LNCAP (cell line): ENCODE measurements at regions not wholly inside any gene's neighbourhood (a gene's known extent, or its start where the extent isn't known, plus 50 kb on each side); places are given as distances from the start of the nearest gene placed in this dataset.

ENCODE experiments used
- TF ChIP-seq, protein P1 (sequence below): fragments of 450-650 bp; IDR thresholded peaks from 2 replicates; pipeline ENCODE4 v1.5.1; 2017; ENCODE audit warnings: mild to moderate bottlenecking

DNA sequence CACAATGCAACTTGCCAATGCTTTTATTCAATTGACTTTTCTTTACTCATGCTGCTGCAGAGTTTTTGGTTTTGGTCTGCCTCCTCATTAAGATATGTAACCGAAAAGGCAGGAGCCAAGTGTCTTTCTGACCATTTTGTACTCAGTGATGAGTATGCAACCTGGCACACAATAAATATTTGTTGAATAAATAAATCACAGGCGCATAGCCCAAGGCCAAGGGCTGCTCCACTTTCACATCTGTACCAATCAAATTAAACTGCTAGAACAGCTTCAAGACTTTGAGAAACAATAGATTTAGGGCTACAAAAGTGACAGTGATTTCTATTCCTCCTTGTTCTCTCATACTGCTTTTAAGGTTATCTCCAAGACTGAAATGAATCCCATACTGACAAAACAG is 828.2 kb downstream of the RNF144A start:
- TF ChIP-seq, protein P1, sequence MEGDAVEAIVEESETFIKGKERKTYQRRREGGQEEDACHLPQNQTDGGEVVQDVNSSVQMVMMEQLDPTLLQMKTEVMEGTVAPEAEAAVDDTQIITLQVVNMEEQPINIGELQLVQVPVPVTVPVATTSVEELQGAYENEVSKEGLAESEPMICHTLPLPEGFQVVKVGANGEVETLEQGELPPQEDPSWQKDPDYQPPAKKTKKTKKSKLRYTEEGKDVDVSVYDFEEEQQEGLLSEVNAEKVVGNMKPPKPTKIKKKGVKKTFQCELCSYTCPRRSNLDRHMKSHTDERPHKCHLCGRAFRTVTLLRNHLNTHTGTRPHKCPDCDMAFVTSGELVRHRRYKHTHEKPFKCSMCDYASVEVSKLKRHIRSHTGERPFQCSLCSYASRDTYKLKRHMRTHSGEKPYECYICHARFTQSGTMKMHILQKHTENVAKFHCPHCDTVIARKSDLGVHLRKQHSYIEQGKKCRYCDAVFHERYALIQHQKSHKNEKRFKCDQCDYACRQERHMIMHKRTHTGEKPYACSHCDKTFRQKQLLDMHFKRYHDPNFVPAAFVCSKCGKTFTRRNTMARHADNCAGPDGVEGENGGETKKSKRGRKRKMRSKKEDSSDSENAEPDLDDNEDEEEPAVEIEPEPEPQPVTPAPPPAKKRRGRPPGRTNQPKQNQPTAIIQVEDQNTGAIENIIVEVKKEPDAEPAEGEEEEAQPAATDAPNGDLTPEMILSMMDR = no peak

DNA sequence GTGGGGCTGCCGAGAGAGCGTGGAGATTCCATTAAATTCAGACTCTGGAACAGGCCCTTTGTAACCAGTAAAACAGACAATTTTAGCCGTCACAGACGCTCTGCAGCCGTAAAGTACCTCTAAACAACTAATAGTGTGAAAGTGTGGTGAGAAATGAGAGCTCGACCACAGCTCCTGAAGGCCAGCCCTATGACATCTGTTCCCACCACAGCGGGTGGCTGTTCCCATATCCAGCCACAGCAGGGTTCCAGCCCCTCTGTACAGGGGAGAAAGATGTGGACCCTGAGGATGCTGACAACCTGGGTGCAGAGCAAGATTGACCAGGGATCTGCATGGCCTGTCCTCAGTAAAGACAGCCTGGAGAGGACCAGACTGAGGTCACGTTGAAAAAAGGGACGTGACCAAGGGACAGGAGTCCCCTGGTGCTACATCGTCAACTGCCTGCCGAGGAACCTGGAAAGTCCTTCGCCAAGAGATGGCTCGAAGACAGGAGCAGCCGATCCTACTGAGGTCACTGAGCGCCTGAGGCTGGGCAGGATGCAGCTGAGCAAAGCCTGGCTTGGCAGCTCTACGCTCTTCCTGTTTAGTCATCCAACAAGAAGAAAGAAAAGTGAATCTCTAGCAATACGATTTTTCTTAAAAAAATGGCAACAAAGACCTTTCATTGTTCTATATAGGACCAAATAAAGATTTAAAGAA is 831.7 kb downstream of the RNF144A start:
- TF ChIP-seq, protein P1 = no peak

DNA sequence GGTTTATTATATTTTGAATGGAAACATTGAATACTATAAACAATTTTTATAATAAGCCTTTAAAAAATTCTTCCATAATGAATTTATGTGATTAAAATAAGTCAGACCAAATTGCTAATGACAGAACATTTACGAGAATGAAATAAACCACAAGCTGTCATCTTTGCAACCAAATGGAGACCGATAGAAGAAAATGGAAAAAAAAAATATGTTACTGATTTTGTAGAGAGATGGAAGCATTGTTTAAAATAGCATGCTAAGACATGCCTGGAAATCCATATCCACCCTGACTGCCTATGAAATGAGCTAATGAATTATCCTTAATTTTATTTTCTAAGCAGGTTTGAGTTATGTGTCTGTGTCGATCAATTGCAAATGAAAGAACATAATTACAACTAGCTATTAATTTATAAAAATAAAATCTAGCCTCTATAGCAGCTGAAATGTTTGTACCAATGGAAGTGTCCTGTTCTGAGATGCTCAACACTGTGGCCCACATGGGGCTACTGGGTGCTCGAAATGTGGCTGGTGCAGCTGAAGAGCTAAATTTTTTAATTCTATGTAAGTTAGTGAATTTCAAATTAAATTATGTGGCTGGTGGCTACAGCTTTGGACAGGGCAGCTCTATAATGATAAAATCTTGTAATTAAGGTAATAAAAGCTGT is 832.8 kb downstream of the RNF144A start:
- TF ChIP-seq, protein P1 = no peak

DNA sequence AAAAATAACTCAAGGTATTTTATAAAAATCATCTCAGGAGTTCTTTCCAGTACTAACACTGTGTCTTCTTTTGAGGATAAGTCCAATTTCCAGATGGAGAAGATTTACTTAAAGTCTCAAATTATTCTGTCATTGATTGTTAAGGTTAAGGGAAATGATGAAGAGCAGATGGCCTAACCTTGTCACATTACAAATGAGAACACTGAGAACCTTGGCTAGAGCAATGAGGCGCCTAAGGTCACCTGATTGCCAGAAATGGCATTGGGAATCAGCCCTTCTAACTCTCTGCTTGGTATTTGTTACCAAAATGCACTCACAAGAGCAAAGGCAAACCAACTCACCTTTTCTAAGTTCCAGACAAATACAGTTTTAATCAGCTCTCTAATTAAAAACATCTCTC is 835.1 kb downstream of the RNF144A start:
- TF ChIP-seq, protein P1 = no peak

DNA sequence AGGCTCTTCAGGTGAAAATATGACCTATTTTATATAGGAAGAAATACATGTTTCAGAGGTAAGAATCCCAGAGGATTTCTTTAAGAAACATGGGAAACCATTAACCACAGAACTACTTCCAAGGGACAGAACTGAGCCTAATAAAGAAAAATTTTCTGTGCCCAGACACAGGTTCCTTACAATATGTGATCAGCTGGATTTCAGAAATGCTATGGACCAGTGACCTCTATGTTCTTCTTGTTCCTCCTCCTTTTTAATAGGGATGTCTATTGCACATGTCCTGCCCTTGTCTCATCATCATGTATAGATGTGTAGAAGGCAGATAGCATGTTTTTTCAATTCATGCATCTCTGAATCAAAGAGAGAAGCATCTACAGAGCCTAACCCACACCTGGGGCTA is 836.6 kb downstream of the RNF144A start:
- TF ChIP-seq, protein P1 = no peak

DNA sequence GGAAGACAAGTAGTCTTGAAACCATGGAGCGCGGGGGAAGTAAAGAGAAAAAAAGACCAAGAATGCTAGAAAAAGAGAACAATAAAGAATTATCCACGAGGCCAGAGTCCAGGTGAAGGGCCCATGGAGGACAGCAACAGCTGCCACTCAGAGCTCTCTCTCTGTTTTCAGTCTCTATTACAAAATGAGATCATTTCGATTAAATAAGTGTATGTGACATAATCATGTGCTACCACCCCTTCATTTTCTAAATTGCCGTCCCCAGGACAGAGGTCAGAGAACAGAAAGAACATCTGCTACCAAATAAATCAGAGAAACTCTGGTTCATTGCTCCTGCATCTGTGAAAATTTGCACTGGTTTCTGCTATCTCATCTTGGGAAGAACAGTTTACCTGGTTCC is 838.7 kb downstream of the RNF144A start:
- TF ChIP-seq, protein P1 = no peak

DNA sequence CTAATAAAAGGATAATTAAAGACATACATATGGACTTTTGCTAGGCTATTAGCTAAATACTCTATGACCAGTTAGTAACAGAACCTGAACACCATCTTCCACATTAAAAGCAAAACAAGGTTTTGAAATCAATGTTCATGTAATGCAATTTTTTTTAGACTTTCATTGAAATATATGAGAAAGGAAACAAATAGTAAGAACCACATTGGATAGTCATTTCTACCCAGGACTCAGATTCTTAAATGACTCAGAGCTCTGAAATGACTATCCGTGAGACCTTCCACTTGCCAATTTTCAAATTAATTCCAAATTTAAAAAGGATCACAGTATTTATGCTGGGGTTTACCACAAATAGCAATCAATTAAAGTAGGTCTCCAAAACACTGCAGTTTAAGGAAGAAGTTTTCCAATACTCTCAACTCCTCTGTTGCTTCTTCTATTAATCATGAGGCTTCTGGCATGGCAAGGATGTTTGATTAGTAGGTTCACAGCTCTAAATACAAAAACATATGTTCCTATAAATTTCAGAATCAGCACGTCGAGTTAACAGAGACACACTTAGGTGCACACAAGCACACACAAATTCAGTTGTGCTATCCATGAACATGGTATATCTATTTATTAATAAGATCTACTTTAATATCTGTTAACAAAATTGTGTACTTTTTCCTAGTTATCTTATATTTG is 841.0 kb downstream of the RNF144A start:
- TF ChIP-seq, protein P1 = no peak
